ENCODE measurements at regions not wholly inside any gene's neighbourhood (a gene's known extent, or its start where the extent isn't known, plus 50 kb on each side); places are given as distances from the start of the nearest gene placed in this dataset.
"Not testable (repeated sequence)": the region's sequence is repeated elsewhere in the genome, so short reads cannot be mapped to it uniquely, and the experiment has no call there.

DNA sequence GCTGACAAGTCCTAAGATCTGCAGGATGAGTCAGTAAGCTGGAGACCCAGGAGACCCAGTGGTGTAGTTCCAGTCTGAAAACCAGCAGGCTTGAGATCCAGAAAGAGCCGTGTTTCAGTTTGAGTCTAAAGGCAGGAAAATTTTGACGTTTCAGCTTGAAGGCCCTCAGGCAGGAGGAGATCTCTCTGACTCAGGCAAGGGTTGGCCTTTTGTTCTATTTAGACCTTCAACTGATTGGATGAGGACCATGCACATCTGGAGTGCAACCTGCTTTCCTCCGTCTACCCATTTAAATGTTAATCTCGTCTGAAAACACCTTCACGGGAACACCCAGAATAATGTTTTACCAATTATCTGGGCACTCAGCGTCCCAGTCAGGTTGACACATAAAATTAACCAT, 69.5 kb downstream of the NPIPA7 start:
- H3K27ac ChIP-seq; DNase-seq (ENCODE audit: low spot score in 2 of 2); H3K4me1 ChIP-seq; H3K9me3 ChIP-seq; H3K36me3 ChIP-seq; H3K27me3 ChIP-seq; H3K4me3 ChIP-seq: not testable (repeated sequence)
- no CpG with 5 or more reads among the region's 6 CpGs for WGBS, 2 donors

DNA sequence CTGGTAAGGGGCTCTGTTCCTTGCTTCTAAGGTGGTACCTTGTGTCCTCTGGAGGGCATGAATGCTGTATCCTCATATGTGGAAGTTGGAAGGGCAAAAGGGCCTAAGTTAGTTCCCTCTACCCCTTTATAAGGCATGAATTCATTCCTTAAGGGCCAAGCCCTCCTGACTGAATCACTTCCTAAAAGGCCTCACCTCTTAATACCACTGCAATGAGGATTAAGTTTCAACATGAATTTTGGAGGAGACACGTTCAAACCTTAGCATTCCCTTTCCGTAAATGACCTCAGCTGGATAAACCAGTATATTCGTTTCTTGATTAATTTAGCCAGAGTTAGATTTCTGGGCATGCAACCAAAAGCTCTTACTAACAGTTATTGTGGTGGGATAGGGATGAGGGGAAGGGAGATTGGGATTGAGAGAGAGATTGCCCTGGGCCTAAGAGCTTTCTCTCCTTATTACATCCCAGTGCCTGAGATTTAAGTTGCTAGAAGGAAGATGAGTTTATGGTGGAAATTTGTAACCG, 70.8 kb downstream of the NPIPA7 start:
- DNase-seq (ENCODE audit: low spot score in 2 of 2); H3K4me1 ChIP-seq; H3K36me3 ChIP-seq; H3K27me3 ChIP-seq; H3K4me3 ChIP-seq; H3K9me3 ChIP-seq; H3K27ac ChIP-seq: not testable (repeated sequence)
- 47 to 53% methylated on average over 4 of the region's 4 CpGs for WGBS, 2 donors

DNA sequence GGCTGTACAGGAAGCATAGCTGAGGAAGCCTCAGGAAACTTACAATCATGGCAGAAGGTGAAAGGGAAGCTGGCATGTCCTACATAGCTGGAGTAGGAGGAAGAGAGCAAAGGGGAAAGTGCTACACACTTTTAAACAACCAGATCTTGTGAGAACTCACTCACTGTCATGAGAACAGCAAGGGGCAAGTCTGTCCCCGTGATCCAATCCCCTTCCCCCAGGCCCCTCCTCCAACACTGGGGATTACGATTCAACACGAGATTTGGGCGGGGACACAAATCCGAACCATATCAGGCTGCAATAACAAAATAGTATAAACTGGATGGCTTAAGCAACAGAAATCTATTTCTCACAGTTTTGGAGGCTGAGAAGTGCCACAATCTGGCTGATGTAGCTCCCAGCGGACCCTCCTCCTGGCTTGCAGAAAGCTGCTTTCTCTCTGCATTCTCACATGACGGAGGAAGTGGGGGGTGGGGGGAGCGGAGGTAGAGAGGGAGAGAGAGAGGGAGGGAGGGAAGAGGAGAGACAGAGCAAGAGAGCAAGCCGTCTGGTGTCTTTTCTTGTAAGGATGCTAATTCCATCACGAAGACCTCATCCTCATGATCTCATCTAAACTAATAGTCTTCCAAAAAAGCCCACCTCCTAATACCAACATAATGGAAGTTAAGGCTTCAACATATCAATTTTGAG, 72.9 kb downstream of the NPIPA7 start:
- H3K36me3 ChIP-seq; H3K4me1 ChIP-seq; H3K4me3 ChIP-seq; DNase-seq (ENCODE audit: low spot score in 2 of 2); H3K9me3 ChIP-seq; H3K27ac ChIP-seq; H3K27me3 ChIP-seq: not testable (repeated sequence)
- 0% methylated on average over 6 of the region's 10 CpGs; no CpG with 5 or more reads in 1 of the 2 donors for WGBS, 2 donors

DNA sequence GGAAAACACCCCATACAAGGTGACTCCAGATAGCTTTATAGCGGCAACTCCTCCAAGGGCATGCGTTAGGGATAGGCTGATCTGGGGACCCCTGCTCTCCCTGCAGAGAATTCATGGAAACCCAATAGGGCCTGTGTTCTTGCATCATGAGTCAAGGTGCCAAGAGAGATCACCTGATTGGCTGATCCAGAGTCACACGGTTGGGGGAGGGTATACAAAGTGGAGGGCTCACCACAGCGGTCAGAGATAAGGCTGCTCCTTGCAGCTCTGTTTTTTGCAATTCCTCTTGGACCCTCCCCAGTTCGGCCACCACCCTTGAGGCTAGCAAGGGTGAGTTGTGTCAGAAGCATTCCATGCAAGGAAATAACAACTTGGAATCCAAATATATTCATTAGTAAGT, 79.6 kb downstream of the NPIPA7 start:
- DNase-seq (ENCODE audit: low spot score in 2 of 2); H3K27ac ChIP-seq; H3K4me3 ChIP-seq; H3K9me3 ChIP-seq; H3K4me1 ChIP-seq; H3K27me3 ChIP-seq; H3K36me3 ChIP-seq: not testable (repeated sequence)
- no CpG with 5 or more reads among the region's 5 CpGs for WGBS, 2 donors

DNA sequence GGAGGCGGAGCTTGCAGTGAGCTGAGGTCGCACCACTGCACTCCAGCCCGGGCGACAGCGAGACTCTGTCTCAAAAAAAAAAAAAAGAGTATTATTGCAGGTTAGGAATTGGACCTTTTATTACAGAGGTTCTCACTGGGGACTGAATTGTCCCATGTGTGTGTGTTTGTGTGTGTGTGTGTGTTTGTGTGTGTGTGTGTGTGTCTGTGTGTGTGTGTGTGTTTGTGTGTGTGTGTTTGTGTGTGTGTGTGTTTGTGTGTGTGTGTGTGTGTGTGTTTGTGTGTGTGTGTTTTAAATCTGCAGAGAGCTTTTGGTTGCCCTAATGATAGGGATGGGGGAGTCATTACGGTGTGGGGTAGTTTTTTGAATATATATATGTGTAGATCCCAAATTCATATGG, 84.9 kb downstream of the NPIPA7 start:
- not testable (repeated sequence) for H3K36me3 ChIP-seq; H3K27ac ChIP-seq; DNase-seq (ENCODE audit: low spot score in 2 of 2); H3K4me3 ChIP-seq; H3K9me3 ChIP-seq; H3K4me1 ChIP-seq; H3K27me3 ChIP-seq
- 85 to 86% methylated on average over 4 to 6 of the region's 6 CpGs for WGBS, 2 donors

DNA sequence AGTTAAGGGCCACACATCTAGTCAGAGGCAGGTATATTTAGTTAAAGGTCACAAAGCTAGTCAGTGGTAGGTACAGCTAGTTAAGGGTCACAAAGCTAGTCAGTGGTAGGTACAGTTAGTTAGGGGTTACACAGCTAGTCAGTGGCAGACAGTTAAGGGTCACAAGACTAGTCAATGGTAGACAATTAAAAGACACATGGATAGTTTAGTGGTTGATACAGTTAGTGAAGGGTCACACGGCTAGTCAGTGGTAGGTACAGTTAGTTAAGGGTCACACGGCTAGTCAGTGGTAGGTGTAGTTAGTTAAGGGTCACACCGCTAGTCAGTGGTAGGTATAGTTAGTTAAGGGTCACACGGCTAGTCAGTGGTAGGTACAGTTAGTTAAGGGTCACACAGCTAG, 110.0 kb downstream of the NPIPA7 start:
- not testable (repeated sequence) for H3K27me3 ChIP-seq; H3K4me3 ChIP-seq; DNase-seq (ENCODE audit: low spot score in 2 of 2); H3K36me3 ChIP-seq; H3K27ac ChIP-seq; H3K9me3 ChIP-seq; H3K4me1 ChIP-seq
- 96 to 100% methylated on average over 4 of the region's 4 CpGs for WGBS, 2 donors

DNA sequence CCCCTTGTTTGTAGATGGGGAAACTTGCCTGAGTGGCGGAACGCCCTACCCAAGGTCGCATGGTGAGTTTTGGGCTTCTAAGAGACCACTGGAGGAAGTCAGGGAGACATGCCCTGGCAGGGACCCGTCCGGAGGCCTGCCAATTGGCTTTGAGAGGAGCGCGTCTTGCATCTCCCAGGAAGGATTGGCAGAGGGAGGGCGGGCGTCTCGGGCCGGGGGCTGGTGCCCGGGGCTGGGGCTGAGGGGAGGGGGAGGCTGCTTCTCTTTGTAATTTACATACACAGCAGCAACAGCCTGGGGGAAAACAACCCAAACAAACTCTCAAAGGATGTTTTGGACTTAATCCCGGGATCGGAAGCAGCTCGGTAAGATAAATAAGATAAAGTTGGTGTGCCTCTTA, 110.5 kb downstream of the NPIPA7 start:
- 80% methylated on average over 2 of the region's 15 CpGs; no CpG with 5 or more reads in 1 of the 2 donors for WGBS, 2 donors
- H3K4me3 ChIP-seq; H3K9me3 ChIP-seq; H3K27me3 ChIP-seq; H3K36me3 ChIP-seq; DNase-seq (ENCODE audit: low spot score in 2 of 2); H3K27ac ChIP-seq; H3K4me1 ChIP-seq: not testable (repeated sequence)

DNA sequence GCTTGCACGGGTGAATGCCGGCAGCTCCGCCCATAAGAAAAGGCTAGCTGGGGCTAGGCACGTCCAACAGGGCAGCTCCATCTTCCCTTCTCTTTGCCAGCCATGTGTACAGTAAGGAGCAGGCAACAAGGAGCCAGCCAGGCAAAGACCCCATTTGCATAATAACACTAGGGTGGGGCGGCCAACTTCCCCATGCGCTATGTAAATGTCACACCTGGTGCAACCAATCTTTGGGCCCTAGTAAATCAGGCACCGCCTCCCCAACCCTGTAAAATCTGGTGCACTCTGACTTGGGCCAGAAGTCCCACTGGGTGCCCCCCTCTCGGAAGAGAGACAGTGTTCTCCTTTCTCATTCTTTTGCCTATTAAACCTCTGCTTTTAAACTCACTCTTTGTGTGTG, 115.2 kb downstream of the NPIPA7 start:
- not testable (repeated sequence) for H3K27ac ChIP-seq; H3K9me3 ChIP-seq; DNase-seq (ENCODE audit: low spot score in 2 of 2); H3K4me1 ChIP-seq; H3K27me3 ChIP-seq; H3K4me3 ChIP-seq; H3K36me3 ChIP-seq
- no CpG with 5 or more reads among the region's 8 CpGs for whole genome bisulfite sequencing, 2 donors

DNA sequence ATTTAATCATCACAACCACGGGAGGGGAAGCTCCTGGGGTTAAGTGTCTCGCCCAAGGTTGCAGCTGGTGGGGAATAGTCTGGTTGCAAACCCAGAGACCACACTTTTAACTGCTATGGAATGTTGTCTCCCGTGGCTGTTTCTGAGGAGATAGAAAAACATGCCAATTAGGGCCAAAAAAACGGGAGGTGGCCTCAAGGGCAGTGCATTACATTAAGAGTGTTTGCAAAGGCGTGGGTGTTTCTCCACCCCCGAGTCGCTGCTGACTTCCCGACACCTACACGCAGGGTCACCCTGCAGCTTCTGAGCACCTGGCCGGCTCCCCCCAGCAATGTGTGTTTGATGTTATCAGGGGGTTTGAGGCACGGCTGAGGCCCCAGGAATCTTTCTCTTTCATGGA, 116.1 kb downstream of the NPIPA7 start:
- H3K4me3 ChIP-seq; H3K27me3 ChIP-seq; H3K4me1 ChIP-seq; H3K9me3 ChIP-seq; H3K36me3 ChIP-seq; H3K27ac ChIP-seq; DNase-seq (ENCODE audit: low spot score in 2 of 2): not testable (repeated sequence)
- WGBS, 2 donors: 28% methylated on average over 7 of the region's 11 CpGs; no CpG with 5 or more reads in 1 of the 2 donors

DNA sequence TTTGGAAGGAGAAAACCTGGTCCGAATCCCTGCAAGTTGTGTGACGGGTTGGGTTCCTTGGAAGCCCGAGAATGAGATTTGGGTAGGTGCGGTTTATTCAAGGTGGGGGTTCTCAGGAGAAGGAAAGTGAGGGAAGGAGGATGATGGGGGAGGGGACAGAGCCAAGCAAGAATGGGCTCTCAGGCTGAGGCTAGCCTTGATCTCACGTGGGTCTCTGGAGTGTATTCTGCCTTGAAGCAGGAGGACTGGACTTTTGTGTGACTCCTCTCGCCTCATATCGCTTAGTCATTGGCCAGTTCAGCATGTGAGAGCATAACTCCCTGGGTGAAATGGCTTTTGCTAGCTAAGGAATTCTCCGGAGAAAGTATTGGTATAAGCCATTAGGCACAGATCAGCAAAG, 120.9 kb downstream of the NPIPA7 start:
- not testable (repeated sequence) for H3K4me1 ChIP-seq; H3K27ac ChIP-seq; H3K9me3 ChIP-seq; H3K4me3 ChIP-seq; H3K27me3 ChIP-seq; DNase-seq (ENCODE audit: low spot score in 2 of 2); H3K36me3 ChIP-seq
- WGBS, 2 donors: no CpG with 5 or more reads among the region's 8 CpGs

DNA sequence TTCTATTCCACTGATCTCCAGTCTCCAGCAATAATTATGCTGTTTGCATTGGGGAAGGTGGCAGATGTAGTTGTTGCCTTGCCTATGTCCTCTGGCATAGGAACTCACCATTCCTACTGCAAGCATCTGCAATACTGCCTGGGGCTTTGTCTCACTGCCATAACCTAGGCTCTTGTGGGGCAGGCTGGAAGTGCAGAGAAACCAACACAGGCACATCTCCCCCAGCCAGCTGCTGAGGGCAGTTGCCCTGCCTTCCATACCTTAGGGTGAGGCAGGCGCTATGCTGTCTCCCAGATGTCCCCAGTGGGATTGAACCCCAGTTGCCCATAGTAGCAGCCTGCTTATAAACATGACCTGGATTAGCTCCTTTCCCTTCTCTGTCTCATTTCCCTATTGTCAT, 128.1 kb downstream of the NPIPA7 start:
- DNase-seq (ENCODE audit: low spot score in 2 of 2); H3K36me3 ChIP-seq; H3K27ac ChIP-seq; H3K27me3 ChIP-seq; H3K4me3 ChIP-seq; H3K9me3 ChIP-seq; H3K4me1 ChIP-seq: not testable (repeated sequence)
- no CpG with 5 or more reads among the region's 1 CpG for WGBS, 2 donors

DNA sequence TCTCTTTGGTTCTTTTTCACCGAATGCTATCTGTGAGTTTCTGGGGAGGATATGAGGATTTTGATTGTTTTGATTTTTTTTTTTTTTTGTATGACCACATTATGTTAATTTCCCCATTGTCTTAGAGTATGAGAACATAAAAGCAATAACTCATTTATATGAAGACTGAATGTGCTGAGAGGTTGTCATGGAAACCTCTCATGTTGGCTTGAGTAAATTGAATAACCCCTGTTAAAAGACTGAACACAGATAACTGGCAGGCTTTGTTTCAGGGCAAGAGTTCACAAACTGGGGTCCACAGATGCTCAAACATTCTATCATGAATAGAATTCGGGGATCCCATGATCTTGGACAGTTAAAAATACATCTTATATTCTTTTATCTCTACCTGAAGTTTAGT, 129.4 kb downstream of the NPIPA7 start:
- not testable (repeated sequence) for H3K36me3 ChIP-seq; H3K4me1 ChIP-seq; H3K27me3 ChIP-seq; DNase-seq (ENCODE audit: low spot score in 2 of 2); H3K4me3 ChIP-seq; H3K27ac ChIP-seq; H3K9me3 ChIP-seq
- WGBS, 2 donors: no CpG with 5 or more reads among the region's 2 CpGs

DNA sequence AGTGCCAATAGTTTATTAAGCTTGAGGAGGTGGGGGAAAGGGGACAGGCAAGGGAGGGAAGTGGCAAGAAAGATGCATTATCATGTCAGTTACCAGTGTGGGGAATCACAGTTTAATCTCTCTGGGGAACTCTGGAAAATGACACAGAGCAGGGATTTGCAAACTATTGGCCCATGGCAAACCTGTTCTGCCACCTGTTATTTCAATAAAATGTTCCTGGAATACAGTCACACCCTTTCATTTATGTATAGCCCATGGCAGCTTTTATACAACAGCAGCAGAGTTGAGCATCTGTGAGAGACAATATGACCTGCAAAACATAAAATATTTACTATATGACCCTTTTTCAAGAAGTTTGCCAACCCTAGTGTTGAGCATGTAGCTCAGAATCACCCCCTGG, 140.5 kb downstream of the NPIPA7 start:
- DNase-seq (ENCODE audit: low spot score in 2 of 2); H3K4me3 ChIP-seq; H3K27ac ChIP-seq; H3K36me3 ChIP-seq; H3K9me3 ChIP-seq; H3K4me1 ChIP-seq; H3K27me3 ChIP-seq: not testable (repeated sequence)

DNA sequence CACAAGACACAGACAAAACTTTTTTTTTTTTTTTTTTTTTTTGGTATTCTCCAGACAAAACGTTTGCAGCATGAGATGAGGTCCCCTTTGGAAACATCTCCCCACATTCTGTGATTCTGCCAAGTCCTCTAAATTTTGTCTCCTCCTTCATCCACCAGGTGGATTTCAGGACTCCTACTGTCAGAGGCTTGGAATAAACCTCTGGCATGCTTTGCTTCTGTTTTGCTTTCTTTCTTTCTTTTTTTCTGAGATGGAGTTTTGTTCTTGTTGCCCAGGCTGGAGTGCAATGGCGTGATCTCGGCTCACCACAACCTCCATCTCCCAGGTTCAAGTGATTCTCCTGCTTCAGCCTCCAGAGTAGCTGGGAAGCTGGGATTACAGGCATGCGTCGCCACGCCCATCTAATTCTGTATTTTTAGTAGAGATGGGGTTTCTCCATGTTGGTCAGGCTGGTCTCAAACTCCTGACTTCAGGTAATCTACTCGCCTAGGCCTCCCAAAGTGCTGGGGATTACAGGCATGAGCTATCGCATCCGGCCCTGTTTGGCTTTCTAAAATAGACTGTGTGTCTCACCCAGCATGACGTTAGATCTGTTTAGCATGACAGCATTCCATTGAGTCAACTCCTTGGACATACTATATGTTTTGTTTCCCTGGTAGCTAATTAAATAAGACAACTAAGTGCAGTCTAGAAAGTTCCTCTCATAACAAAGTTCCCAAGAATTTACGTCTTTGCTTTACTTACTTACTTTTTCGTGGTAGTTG, 142.5 kb downstream of the NPIPA7 start:
- 44% methylated on average over 1 of the region's 12 CpGs; no CpG with 5 or more reads in 1 of the 2 donors for WGBS, 2 donors
- H3K36me3 ChIP-seq; H3K27ac ChIP-seq; DNase-seq (ENCODE audit: low spot score in 2 of 2); H3K4me3 ChIP-seq; H3K9me3 ChIP-seq; H3K4me1 ChIP-seq; H3K27me3 ChIP-seq: not testable (repeated sequence)
